ENCODE measurements at regions not wholly inside any gene's neighbourhood (a gene's known extent, or its start where the extent isn't known, plus 50 kb on each side); places are given as distances from the start of the nearest gene placed in this dataset.

- Mint-ChIP-seq H3K27me3 (no peaks in the 10 kb centered on the region), H3K36me3 (no peaks in the 10 kb centered on the region), H3K9me3 (no peaks in the 10 kb centered on the region), H3K27ac (no peak overlapping the region), H3K4me3 (no peak overlapping the region), H3K4me1 (ENCODE audit: unreplicated experiment) (no peaks in the 10 kb centered on the region)
- no peak for DNase-seq (ENCODE audit: extremely low spot score, unreplicated experiment)
- TF ChIP-seq CTCF (conservative IDR thresholded peaks at IDR 0.05): no peak
These were observed 295.6 kb downstream of the SH2D1A start for GRCh38 chrX:124641737-124642491.

GRCh38 chrX:124646403-124646802 is 300.0 kb downstream of the SH2D1A start:
- H3K27ac Mint-ChIP-seq: no peak overlapping the region
- no peaks in the 10 kb centered on the region for H3K36me3 Mint-ChIP-seq
- no peak overlapping the region for H3K4me3 Mint-ChIP-seq
- H3K9me3 Mint-ChIP-seq: no peaks in the 10 kb centered on the region
- no peaks in the 10 kb centered on the region for H3K27me3 Mint-ChIP-seq
- no peak for TF ChIP-seq CTCF (conservative IDR thresholded peaks at IDR 0.05)
- no peak for DNase-seq (ENCODE audit: extremely low spot score, unreplicated experiment)
- H3K4me1 Mint-ChIP-seq (ENCODE audit: unreplicated experiment): peaks cover 6% of the 10 kb centered on the region

- no peak overlapping the region for H3K4me3 Mint-ChIP-seq
- no peaks in the 10 kb centered on the region for H3K27me3 Mint-ChIP-seq
- DNase-seq (ENCODE audit: extremely low spot score, unreplicated experiment): no peak
- no peaks in the 10 kb centered on the region for H3K36me3 Mint-ChIP-seq
- peaks cover 6% of the 10 kb centered on the region for H3K4me1 Mint-ChIP-seq (ENCODE audit: unreplicated experiment)
- peaks cover 4% of the 10 kb centered on the region for H3K9me3 Mint-ChIP-seq
- no peak overlapping the region for H3K27ac Mint-ChIP-seq
- no peak for TF ChIP-seq CTCF (conservative IDR thresholded peaks at IDR 0.05)
These were observed 304.7 kb downstream of the SH2D1A start for GRCh38 chrX:124651031-124651430.

GRCh38 chrX:124665621-124666400 is 319.4 kb downstream of the SH2D1A start:
- no peak for TF ChIP-seq CTCF (conservative IDR thresholded peaks at IDR 0.05)
- no peak overlapping the region for H3K4me3 Mint-ChIP-seq
- no peak for DNase-seq (ENCODE audit: extremely low spot score, unreplicated experiment)
- no peaks in the 10 kb centered on the region for H3K9me3 Mint-ChIP-seq
- no peak overlapping the region for H3K27ac Mint-ChIP-seq
- H3K4me1 Mint-ChIP-seq (ENCODE audit: unreplicated experiment): peaks cover 11% of the 10 kb centered on the region
- no peaks in the 10 kb centered on the region for H3K36me3 Mint-ChIP-seq
- H3K27me3 Mint-ChIP-seq: peaks cover 3% of the 10 kb centered on the region

GRCh38 chrX:124679199-124679598 is 332.8 kb downstream of the SH2D1A start:
- Mint-ChIP-seq H3K9me3 (no peaks in the 10 kb centered on the region), H3K27ac (no peak overlapping the region), H3K4me3 (no peak overlapping the region), H3K36me3 (no peaks in the 10 kb centered on the region), H3K4me1 (ENCODE audit: unreplicated experiment) (peaks cover 4% of the 10 kb centered on the region), H3K27me3 (no peaks in the 10 kb centered on the region)
- no peak for TF ChIP-seq CTCF (conservative IDR thresholded peaks at IDR 0.05)
- no peak for DNase-seq (ENCODE audit: extremely low spot score, unreplicated experiment)
